Type B pancreatic cell (in vitro differentiated cells): ENCODE measurements at regions not wholly inside any gene's neighbourhood (a gene's known extent, or its start where the extent isn't known, plus 50 kb on each side); places are given as distances from the start of the nearest gene placed in this dataset.

ENCODE experiments used
- DNase-seq: peaks from one replicate; pipeline ENCODE4 v3.0.0; 2021; ENCODE audit warnings: mixed read lengths; ENCODE audit not compliant: unreplicated experiment; ENCODE audit errors: extremely low spot score
- H3K27ac Mint-ChIP-seq: 2 replicates; pipeline ENCODE4 v1.8.0; 2021; ENCODE audit warnings: mild to moderate bottlenecking, mixed read lengths
- H3K27me3 Mint-ChIP-seq: 2 replicates; pipeline ENCODE4 v1.8.0; 2021; ENCODE audit warnings: mixed read lengths
- H3K36me3 Mint-ChIP-seq: 2 replicates; pipeline ENCODE4 v1.8.0; 2021; ENCODE audit warnings: mixed read lengths
- H3K4me1 Mint-ChIP-seq: one replicate; pipeline ENCODE4 v1.8.0; 2021; ENCODE audit warnings: mixed read lengths; ENCODE audit not compliant: unreplicated experiment
- H3K4me3 Mint-ChIP-seq: 2 replicates; pipeline ENCODE4 v1.8.0; 2021; ENCODE audit warnings: mild to moderate bottlenecking, mixed read lengths
- H3K9me3 Mint-ChIP-seq: 2 replicates; pipeline ENCODE4 v1.8.0; 2021; ENCODE audit warnings: mixed read lengths
- CTCF ChIP-seq: fragments of 200-600 bp; sonication (generic); conservative IDR thresholded peaks from 2 replicates; pipeline ENCODE4 v1.5.0; 2021; ENCODE audit warnings: antibody characterized with exemption, mild to moderate bottlenecking

- no peak for TF ChIP-seq CTCF
- Mint-ChIP-seq H3K27me3 (no peaks in the 10 kb centered on the region), H3K4me1 (no peaks in the 10 kb centered on the region), H3K4me3 (no peak overlapping the region), H3K27ac (no peak overlapping the region), H3K36me3 (no peaks in the 10 kb centered on the region), H3K9me3 (no peaks in the 10 kb centered on the region)
- DNase-seq, result no peak
Measured at GRCh38 chr5:29262339-29263123, 1931.0 kb upstream of the CDH6 start.

DNA sequence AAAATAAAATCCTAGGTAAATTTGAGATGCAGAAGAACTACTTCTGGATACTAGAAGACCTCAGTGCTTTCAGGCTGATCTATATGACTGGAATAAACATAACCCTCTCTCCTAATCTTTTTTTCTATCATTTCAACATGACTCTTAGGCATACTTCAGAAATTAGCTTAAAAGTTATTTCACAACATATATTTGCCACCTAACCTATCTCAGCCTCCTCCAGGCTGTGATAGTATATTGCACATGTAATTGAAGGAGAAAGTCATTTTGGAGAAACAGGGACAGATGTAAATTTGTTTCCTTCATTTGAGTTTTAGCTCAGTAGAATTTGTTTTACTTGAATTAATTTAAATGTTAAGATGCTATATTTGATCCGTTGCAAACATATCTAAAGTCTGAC, 1932.3 kb upstream of the CDH6 start:
- no peak for DNase-seq
- no peaks in the 10 kb centered on the region for H3K9me3 Mint-ChIP-seq
- no peaks in the 10 kb centered on the region for H3K4me1 Mint-ChIP-seq
- H3K36me3 Mint-ChIP-seq, result no peaks in the 10 kb centered on the region
- no peak overlapping the region for H3K4me3 Mint-ChIP-seq
- no peak for TF ChIP-seq CTCF
- no peak overlapping the region for H3K27ac Mint-ChIP-seq
- H3K27me3 Mint-ChIP-seq, result no peaks in the 10 kb centered on the region

- TF ChIP-seq CTCF, result no peak
- Mint-ChIP-seq H3K36me3 (no peaks in the 10 kb centered on the region), H3K4me1 (peaks cover 4% of the 10 kb centered on the region), H3K4me3 (no peak overlapping the region), H3K27ac (no peak overlapping the region), H3K9me3 (no peaks in the 10 kb centered on the region), H3K27me3 (no peaks in the 10 kb centered on the region)
- DNase-seq, result no peak
Measured at GRCh38 chr5:29252390-29252789, 1941.1 kb upstream of the CDH6 start.

DNA sequence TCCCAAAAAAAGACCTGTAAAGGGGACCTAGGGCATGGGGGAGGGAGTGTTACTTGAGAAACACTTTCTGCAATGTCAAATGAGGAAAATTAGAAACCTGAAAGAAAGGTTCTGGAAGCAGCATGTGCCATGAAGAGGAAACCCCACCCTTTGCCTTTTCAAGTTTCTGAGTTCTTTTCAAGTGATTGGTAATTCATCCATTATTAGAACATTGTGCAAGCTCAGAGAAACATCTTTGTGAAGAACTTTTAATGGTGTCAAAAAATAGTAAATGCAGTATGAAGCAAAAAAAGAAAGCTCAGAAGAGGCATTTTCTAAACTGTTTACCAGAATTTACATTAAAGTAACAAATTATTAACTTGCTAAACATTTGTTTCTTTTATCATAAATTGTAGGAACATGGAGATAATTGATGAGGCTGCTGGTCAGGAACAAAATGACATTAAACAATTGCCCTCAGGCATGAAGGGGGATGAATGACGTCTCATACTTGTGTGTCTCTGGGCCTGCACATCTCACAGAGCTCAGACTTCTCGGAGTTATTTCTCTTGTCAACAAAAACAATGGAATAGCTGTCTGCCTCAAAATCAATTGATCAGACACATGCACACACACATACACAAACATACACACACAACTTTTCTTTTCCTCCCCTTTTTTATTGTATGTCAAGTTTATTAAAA, 1946.0 kb upstream of the CDH6 start:
- Mint-ChIP-seq H3K27ac (no peak overlapping the region), H3K4me3 (no peak overlapping the region), H3K4me1 (peaks cover 5% of the 10 kb centered on the region), H3K36me3 (no peaks in the 10 kb centered on the region), H3K9me3 (no peaks in the 10 kb centered on the region), H3K27me3 (no peaks in the 10 kb centered on the region)
- DNase-seq, result no peak
- no peak for TF ChIP-seq CTCF

DNA sequence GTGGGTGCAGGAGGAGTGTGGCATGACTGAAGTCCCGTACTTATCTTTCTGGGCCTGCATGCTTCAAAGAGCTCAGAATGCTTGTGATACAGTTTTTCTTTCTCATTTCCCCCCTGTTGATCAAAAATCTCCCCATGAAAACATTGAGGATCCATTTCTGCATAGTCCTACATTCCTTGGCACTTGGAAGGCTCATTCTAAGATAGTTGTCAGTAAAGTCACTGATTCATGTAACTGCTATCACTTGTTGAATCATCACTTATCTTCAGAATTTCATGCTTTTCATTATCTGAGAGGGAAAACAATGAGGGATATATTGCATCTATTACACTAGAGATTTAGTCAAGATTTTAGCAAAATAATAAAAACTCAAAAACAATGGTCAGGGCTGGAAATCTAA, 1953.1 kb upstream of the CDH6 start:
- Mint-ChIP-seq H3K27ac (no peak overlapping the region), H3K36me3 (no peaks in the 10 kb centered on the region), H3K9me3 (no peaks in the 10 kb centered on the region), H3K27me3 (no peaks in the 10 kb centered on the region), H3K4me1 (no peaks in the 10 kb centered on the region), H3K4me3 (no peak overlapping the region)
- no peak for DNase-seq
- TF ChIP-seq CTCF, result no peak
